ENCODE measurements at regions not wholly inside any gene's neighbourhood (a gene's known extent, or its start where the extent isn't known, plus 50 kb on each side); places are given as distances from the start of the nearest gene placed in this dataset.

DNA sequence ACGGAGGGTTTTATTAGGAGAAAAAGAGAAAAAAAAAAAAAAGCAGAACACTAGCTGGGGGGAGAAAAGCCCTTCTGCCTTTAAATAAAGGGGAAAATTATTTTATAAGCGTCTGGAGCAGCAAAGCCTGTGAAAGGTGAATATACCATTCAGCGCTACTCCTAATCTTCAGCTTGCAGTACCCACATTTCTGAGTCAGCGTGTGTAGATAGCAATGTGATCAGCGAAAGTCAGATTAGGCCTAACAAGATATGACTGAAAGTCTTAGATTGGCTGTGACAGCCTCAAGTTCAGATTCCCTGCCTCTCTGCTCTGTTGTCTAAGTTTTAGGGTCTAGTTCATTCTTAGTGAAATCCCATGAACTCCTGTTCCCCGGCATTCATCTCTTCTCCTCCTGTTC, 279.5 kb downstream of the TMEM114 start:
- no peaks in the 10 kb centered on the region for H3K9me3 ChIP-seq (ENCODE audit: control insufficient read depth, insufficient read depth, low read length)
- H3K9ac ChIP-seq (ENCODE audit: low read depth, low read length), result no peak overlapping the region
- no peaks in the 10 kb centered on the region; the same call in 1 of the 2 replicates for H3K36me3 ChIP-seq (ENCODE audit: insufficient read depth, low read length)
- H3K4me1 ChIP-seq (ENCODE audit: insufficient read depth, low read length), result no peaks in the 10 kb centered on the region

GRCh38 chr16:8310323-8310722, 280.0 kb downstream of the TMEM114 start:
- Histone ChIP-seq H3K4me1 (ENCODE audit: insufficient read depth, low read length) (no peaks in the 10 kb centered on the region), H3K36me3 (ENCODE audit: insufficient read depth, low read length) (no peaks in the 10 kb centered on the region; the same call in 1 of the 2 replicates), H3K9me3 (ENCODE audit: control insufficient read depth, insufficient read depth, low read length) (no peaks in the 10 kb centered on the region), H3K9ac (ENCODE audit: low read depth, low read length) (no peak overlapping the region)

DNA sequence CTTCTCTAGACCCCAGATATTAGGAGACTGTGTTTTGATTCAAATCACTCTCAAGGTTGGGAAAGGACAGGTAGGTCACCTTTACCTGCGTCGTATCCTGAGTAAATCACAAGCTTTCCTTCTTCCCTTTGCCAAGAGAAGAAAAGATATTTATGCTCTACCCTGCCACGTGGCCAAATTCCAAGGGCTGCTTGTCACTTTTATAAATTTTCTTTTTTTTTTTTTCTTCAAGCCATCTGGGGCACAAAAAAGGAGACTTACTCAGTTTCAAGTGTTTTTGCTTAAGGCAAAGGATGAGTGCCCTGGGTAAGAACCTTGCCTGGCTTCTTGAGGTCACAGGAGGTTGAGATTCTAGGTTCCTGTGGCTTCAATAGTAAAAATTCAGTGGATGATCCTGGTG, 285.1 kb downstream of the TMEM114 start:
- no peaks in the 10 kb centered on the region for H3K4me1 ChIP-seq (ENCODE audit: insufficient read depth, low read length)
- H3K36me3 ChIP-seq (ENCODE audit: insufficient read depth, low read length), result no peaks in the 10 kb centered on the region; the same call in 1 of the 2 replicates
- no peak overlapping the region for H3K9ac ChIP-seq (ENCODE audit: low read depth, low read length)

DNA sequence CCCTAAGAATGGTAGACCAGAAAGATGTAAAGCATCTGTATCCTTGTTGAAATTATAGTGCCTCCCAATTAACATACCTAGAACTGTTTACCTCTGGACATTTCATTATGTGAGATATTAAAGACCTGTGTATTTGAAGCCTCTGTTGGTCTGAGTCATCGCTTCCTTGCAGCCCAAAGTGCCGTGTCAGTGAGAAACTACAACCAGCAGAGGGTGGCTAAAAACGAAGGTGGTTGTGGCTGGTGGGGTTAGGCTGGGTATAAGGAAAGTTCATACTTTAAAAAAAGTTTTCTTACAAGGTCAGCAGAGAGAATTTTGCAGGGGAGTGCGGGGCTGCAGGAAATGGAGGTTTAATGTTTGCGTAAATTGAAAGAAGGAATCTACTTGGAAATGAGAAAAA, 290.7 kb downstream of the TMEM114 start:
- no peak overlapping the region for H3K9ac ChIP-seq (ENCODE audit: low read depth, low read length)
- no peaks in the 10 kb centered on the region for H3K9me3 ChIP-seq (ENCODE audit: control insufficient read depth, insufficient read depth, low read length)
- no peaks in the 10 kb centered on the region for H3K36me3 ChIP-seq (ENCODE audit: insufficient read depth, low read length)
- no peaks in the 10 kb centered on the region for H3K4me1 ChIP-seq (ENCODE audit: insufficient read depth, low read length)

More for the DNA sequence above, 285.1 kb downstream of the TMEM114 start:
- H3K9me3 ChIP-seq (ENCODE audit: control insufficient read depth, insufficient read depth, low read length), result no peaks in the 10 kb centered on the region

GRCh38 chr16:8295513-8296237, 294.6 kb downstream of the TMEM114 start:
- no peaks in the 10 kb centered on the region for H3K9me3 ChIP-seq (ENCODE audit: control insufficient read depth, insufficient read depth, low read length)
- H3K36me3 ChIP-seq (ENCODE audit: insufficient read depth, low read length), result no peaks in the 10 kb centered on the region

GRCh38 chr16:8293413-8293812, 296.9 kb downstream of the TMEM114 start:
- no peaks in the 10 kb centered on the region for H3K9me3 ChIP-seq (ENCODE audit: control insufficient read depth, insufficient read depth, low read length)
- H3K36me3 ChIP-seq (ENCODE audit: insufficient read depth, low read length), result no peaks in the 10 kb centered on the region
- H3K9ac ChIP-seq (ENCODE audit: low read depth, low read length), result no peak overlapping the region
- no peaks in the 10 kb centered on the region for H3K4me1 ChIP-seq (ENCODE audit: insufficient read depth, low read length)

More at GRCh38 chr16:8295513-8296237, 294.6 kb downstream of the TMEM114 start:
- Histone ChIP-seq H3K9ac (ENCODE audit: low read depth, low read length) (no peak overlapping the region), H3K4me1 (ENCODE audit: insufficient read depth, low read length) (no peaks in the 10 kb centered on the region)

DNA sequence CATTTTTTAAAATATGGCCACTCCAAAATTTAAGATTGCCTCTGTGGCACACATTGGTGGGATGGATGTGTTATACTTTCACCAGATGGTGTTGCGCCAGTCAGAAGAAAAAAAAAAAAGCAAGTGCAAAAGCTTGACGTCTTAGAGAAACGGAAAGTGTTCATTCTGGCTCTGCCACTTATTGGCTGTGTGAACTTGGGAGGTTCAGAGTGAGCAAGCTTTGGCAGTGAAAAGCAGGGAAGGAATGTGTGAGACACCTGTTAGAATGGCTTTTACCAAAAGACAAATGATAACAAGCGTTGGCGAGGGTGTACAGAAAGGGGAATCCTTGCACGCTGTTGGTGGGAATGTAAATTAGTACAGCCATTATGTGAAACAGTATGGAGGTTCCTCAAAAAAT, 298.0 kb downstream of the TMEM114 start:
- Histone ChIP-seq H3K9ac (ENCODE audit: low read depth, low read length) (no peak overlapping the region), H3K4me1 (ENCODE audit: insufficient read depth, low read length) (peaks cover 1% of the 10 kb centered on the region), H3K36me3 (ENCODE audit: insufficient read depth, low read length) (no peaks in the 10 kb centered on the region), H3K9me3 (ENCODE audit: control insufficient read depth, insufficient read depth, low read length) (no peaks in the 10 kb centered on the region)

GRCh38 chr16:8286348-8286747, 304.0 kb downstream of the TMEM114 start:
- H3K4me1 ChIP-seq (ENCODE audit: insufficient read depth, low read length), result peaks cover 14% of the 10 kb centered on the region
- H3K36me3 ChIP-seq (ENCODE audit: insufficient read depth, low read length), result no peaks in the 10 kb centered on the region
- H3K9ac ChIP-seq (ENCODE audit: low read depth, low read length), result no peak overlapping the region
- no peaks in the 10 kb centered on the region for H3K9me3 ChIP-seq (ENCODE audit: control insufficient read depth, insufficient read depth, low read length)

DNA sequence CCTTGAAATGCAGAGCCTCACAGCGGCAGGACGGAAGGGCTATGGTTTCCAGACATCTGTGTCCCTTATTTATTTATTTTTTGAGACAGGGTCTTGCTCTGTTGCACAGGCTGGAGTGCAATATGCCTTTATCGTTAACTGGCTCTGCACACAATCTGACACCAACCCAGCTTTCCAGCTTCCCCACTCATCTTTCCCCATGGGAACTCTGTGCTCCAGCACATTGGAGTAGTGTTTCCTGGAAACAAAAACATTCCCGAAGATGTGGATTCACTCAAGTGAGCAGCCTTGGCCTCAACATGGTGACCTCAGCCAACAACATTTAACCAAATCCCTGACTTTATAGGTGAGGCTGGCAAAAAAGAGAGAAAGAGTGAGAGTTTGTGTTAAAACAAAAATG, 307.1 kb downstream of the TMEM114 start:
- H3K9me3 ChIP-seq (ENCODE audit: control insufficient read depth, insufficient read depth, low read length), result no peaks in the 10 kb centered on the region
- H3K9ac ChIP-seq (ENCODE audit: low read depth, low read length), result no peak overlapping the region
- peaks cover 25% of the 10 kb centered on the region for H3K4me1 ChIP-seq (ENCODE audit: insufficient read depth, low read length)
- no peaks in the 10 kb centered on the region for H3K36me3 ChIP-seq (ENCODE audit: insufficient read depth, low read length)

DNA sequence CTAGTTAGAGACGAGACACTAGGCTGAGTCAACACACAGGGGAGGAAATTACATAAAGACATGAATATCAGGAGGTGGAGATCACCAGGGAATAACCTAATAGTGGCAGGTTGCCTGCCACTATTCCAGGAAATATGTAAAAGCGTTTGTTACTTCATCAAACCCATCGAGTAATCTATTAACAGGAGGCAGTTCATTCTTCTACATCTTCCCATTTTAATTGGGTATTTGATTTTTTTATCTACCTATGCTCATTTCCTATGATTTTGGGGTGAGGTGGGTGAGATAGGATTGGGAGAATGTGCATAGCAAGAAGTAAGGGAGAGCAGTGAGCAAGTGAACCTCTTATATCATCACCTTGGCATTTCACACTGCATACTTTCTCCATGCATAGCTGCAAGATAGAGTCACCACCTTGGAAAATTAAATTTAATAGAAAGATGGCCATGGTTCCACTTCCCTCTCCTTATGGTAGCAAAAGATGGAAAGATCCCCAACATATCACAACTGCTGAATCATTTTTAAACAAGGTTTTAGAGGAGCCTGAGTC, 312.2 kb downstream of the TMEM114 start:
- no peaks in the 10 kb centered on the region for H3K36me3 ChIP-seq (ENCODE audit: insufficient read depth, low read length)
- no peaks in the 10 kb centered on the region for H3K9me3 ChIP-seq (ENCODE audit: control insufficient read depth, insufficient read depth, low read length)
- no peak overlapping the region for H3K9ac ChIP-seq (ENCODE audit: low read depth, low read length)
- peaks cover 18% of the 10 kb centered on the region; the same call in 1 of the 2 replicates for H3K4me1 ChIP-seq (ENCODE audit: insufficient read depth, low read length)

- no peaks in the 10 kb centered on the region for H3K36me3 ChIP-seq (ENCODE audit: insufficient read depth, low read length)
These were observed 319.0 kb downstream of the TMEM114 start for GRCh38 chr16:8271344-8271743.

GRCh38 chr16:8262299-8262698, 328.0 kb downstream of the TMEM114 start:
- Histone ChIP-seq H3K4me1 (ENCODE audit: insufficient read depth, low read length) (0 out of 2 replicates have a peak, but pooled peaks cover 8% of the 10 kb centered on the region), H3K9me3 (ENCODE audit: control insufficient read depth, insufficient read depth, low read length) (0 out of 2 replicates have a peak, but pooled peaks cover 2% of the 10 kb centered on the region), H3K9ac (ENCODE audit: low read depth, low read length) (no peak overlapping the region), H3K36me3 (ENCODE audit: insufficient read depth, low read length) (no peaks in the 10 kb centered on the region)

More at GRCh38 chr16:8271344-8271743, 319.0 kb downstream of the TMEM114 start:
- H3K9me3 ChIP-seq (ENCODE audit: control insufficient read depth, insufficient read depth, low read length), result no peaks in the 10 kb centered on the region
- H3K9ac ChIP-seq (ENCODE audit: low read depth, low read length), result no peak overlapping the region
- H3K4me1 ChIP-seq (ENCODE audit: insufficient read depth, low read length), result no peaks in the 10 kb centered on the region

DNA sequence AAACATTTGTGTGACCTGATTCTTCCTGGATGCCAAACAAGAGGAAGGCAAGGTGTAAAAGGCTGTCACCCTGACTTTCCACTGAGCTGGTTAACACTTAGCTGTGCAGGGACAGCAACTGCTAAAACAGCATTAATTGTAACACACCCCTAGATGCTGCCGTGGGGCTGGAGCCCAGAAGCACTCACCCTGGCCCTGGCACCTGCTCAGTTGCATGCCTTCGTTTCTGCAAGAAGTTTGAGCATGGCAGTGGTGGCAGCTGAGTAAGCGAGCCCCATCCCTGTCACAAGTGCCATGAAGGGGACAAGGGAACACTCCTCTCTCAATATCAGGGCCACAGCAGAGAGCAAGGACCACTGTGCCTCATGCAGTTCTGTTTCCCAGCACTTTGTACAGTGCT, 330.2 kb downstream of the TMEM114 start:
- H3K4me1 ChIP-seq (ENCODE audit: insufficient read depth, low read length), result 0 out of 2 replicates have a peak, but pooled peaks cover 8% of the 10 kb centered on the region
- no peaks in the 10 kb centered on the region for H3K36me3 ChIP-seq (ENCODE audit: insufficient read depth, low read length)
- H3K9ac ChIP-seq (ENCODE audit: low read depth, low read length), result no peak overlapping the region
- 0 out of 2 replicates have a peak, but pooled peaks cover 2% of the 10 kb centered on the region for H3K9me3 ChIP-seq (ENCODE audit: control insufficient read depth, insufficient read depth, low read length)

DNA sequence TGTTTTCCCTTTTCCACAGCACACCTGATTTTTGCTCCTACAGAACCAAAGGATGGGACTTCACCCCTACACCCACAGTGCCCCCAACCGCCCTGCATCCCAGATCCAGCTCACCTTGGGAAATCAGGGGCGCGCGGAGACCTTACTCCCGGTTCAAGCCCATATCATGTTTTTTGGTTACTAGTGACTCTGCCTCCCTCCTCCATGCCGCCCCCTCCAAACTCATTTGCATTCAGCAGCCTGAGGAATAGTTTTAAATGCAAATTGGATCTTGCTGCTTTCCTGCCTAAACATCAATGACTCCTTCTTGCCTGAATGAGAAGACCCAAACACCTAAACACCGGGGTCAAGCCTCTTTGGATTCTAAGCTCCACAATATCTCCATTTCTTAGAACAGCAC, 331.8 kb downstream of the TMEM114 start:
- no peak overlapping the region for H3K9ac ChIP-seq (ENCODE audit: low read depth, low read length)
- no peaks in the 10 kb centered on the region for H3K36me3 ChIP-seq (ENCODE audit: insufficient read depth, low read length)
- H3K4me1 ChIP-seq (ENCODE audit: insufficient read depth, low read length), result 0 out of 2 replicates have a peak, but pooled peaks cover 8% of the 10 kb centered on the region
- no peaks in the 10 kb centered on the region for H3K9me3 ChIP-seq (ENCODE audit: control insufficient read depth, insufficient read depth, low read length)

- Histone ChIP-seq H3K4me1 (ENCODE audit: insufficient read depth, low read length) (0 out of 2 replicates have a peak, but pooled peaks cover 8% of the 10 kb centered on the region), H3K9ac (ENCODE audit: low read depth, low read length) (no peak overlapping the region), H3K36me3 (ENCODE audit: insufficient read depth, low read length) (no peaks in the 10 kb centered on the region), H3K9me3 (ENCODE audit: control insufficient read depth, insufficient read depth, low read length) (no peaks in the 10 kb centered on the region)
These were observed 332.8 kb downstream of the TMEM114 start for GRCh38 chr16:8257561-8257960.
